ENCODE measurements at regions not wholly inside any gene's neighbourhood (a gene's known extent, or its start where the extent isn't known, plus 50 kb on each side); places are given as distances from the start of the nearest gene placed in this dataset.

DNA sequence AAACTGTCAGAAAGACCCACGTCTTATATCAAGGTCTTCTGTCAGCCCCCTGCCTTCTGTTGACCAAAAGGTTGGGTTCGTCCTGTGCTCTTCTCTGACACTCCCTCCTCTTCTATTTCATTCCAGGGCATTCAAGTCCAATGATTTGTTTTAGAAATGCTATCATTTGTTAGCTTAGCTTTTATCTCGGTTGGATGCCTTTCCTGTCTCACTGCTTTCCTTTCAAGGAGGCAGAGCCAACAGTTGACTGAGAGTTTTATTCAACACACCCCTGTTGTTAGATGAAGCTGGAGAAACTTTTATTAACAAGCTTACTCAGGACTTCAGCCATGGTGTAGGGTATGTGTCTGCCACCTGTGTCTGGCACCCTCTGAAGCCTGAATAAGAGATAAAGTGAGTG lies 112.0 kb upstream of the SLC7A14 start:
- TF ChIP-seq ZNF501 (tag by site-specific recombination; IDR thresholded peaks at IDR 0.05) (no peak), ZNF670 (tag by site-specific recombination; IDR thresholded peaks at IDR 0.05; ENCODE audit: low read depth) (no peak), ZNF585B (tag by site-specific recombination; IDR thresholded peaks at IDR 0.05) (no peak), REPIN1 (tag by site-specific recombination; IDR thresholded peaks at IDR 0.05; ENCODE audit: low read depth) (no peak), ZNF10 (tag by site-specific recombination; IDR thresholded peaks at IDR 0.05) (no peak), ZEB2 (tag by site-specific recombination; IDR thresholded peaks at IDR 0.05) (no peak)
- TF ChIP-seq, protein P1, sequence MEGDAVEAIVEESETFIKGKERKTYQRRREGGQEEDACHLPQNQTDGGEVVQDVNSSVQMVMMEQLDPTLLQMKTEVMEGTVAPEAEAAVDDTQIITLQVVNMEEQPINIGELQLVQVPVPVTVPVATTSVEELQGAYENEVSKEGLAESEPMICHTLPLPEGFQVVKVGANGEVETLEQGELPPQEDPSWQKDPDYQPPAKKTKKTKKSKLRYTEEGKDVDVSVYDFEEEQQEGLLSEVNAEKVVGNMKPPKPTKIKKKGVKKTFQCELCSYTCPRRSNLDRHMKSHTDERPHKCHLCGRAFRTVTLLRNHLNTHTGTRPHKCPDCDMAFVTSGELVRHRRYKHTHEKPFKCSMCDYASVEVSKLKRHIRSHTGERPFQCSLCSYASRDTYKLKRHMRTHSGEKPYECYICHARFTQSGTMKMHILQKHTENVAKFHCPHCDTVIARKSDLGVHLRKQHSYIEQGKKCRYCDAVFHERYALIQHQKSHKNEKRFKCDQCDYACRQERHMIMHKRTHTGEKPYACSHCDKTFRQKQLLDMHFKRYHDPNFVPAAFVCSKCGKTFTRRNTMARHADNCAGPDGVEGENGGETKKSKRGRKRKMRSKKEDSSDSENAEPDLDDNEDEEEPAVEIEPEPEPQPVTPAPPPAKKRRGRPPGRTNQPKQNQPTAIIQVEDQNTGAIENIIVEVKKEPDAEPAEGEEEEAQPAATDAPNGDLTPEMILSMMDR (tag by site-specific recombination; IDR thresholded peaks at IDR 0.05) = no peak
- TF ChIP-seq, protein P2, sequence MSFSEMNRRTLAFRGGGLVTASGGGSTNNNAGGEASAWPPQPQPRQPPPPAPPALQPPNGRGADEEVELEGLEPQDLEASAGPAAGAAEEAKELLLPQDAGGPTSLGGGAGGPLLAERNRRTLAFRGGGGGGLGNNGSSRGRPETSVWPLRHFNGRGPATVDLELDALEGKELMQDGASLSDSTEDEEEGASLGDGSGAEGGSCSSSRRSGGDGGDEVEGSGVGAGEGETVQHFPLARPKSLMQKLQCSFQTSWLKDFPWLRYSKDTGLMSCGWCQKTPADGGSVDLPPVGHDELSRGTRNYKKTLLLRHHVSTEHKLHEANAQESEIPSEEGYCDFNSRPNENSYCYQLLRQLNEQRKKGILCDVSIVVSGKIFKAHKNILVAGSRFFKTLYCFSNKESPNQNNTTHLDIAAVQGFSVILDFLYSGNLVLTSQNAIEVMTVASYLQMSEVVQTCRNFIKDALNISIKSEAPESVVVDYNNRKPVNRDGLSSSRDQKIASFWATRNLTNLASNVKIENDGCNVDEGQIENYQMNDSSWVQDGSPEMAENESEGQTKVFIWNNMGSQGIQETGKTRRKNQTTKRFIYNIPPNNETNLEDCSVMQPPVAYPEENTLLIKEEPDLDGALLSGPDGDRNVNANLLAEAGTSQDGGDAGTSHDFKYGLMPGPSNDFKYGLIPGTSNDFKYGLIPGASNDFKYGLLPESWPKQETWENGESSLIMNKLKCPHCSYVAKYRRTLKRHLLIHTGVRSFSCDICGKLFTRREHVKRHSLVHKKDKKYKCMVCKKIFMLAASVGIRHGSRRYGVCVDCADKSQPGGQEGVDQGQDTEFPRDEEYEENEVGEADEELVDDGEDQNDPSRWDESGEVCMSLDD (tag by site-specific recombination; IDR thresholded peaks at IDR 0.05) = no peak

All from HEK293 (cell line).